Activated naive CD8-positive, alpha-beta T cell treated with anti-CD3 and anti-CD28 coated beads for 36 hours (primary cell): ENCODE measurements at regions not wholly inside any gene's neighbourhood (a gene's known extent, or its start where the extent isn't known, plus 50 kb on each side); places are given as distances from the start of the nearest gene placed in this dataset.
"Not testable (repeated sequence)": the region's sequence is repeated elsewhere in the genome, so short reads cannot be mapped to it uniquely, and the experiment has no call there.

Source experiments
- DNase-seq: peaks from one replicate; pipeline ENCODE4 v3.0.0; 2021
- H3K27ac Mint-ChIP-seq: one replicate; pipeline ENCODE4 v1.8.0; 2022; ENCODE audit warnings: mild to moderate bottlenecking, moderate library complexity, mixed read lengths
- H3K27me3 Mint-ChIP-seq: one replicate; pipeline ENCODE4 v1.8.0; 2022; ENCODE audit warnings: mild to moderate bottlenecking, mixed read lengths
- H3K36me3 Mint-ChIP-seq: one replicate; pipeline ENCODE4 v1.8.0; 2021; ENCODE audit warnings: mild to moderate bottlenecking, mixed read lengths
- H3K4me1 Mint-ChIP-seq: one replicate; pipeline ENCODE4 v1.8.0; 2021; ENCODE audit warnings: mixed read lengths
- H3K4me3 Mint-ChIP-seq: one replicate; pipeline ENCODE4 v1.8.0; 2022; ENCODE audit warnings: mild to moderate bottlenecking, moderate library complexity, mixed read lengths
- H3K9me3 Mint-ChIP-seq: one replicate; pipeline ENCODE4 v1.8.0; 2022; ENCODE audit warnings: mixed read lengths

DNA sequence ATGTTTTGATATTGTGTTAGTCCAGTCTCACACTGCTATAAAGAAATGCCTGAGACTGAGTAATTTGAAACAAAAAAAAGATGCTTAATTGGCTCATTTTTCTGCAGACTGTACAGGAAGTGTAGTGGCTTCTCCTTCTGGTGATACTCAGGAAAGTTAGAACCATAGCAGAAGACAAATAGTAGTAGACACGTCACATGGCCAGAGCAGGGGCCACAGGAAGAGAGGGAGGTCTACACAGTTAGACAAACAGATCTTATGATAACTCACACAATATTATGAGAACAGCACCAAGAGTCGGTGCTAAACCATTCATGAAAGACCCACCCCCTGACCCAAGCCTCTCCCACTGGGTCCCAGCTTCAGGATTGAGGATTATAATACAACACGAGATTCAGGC, 181.5 kb upstream of the TP53TG3D start:
- H3K27ac Mint-ChIP-seq, H3K4me3 Mint-ChIP-seq, H3K36me3 Mint-ChIP-seq, H3K27me3 Mint-ChIP-seq, DNase-seq, H3K9me3 Mint-ChIP-seq, H3K4me1 Mint-ChIP-seq: not testable (repeated sequence)

DNA sequence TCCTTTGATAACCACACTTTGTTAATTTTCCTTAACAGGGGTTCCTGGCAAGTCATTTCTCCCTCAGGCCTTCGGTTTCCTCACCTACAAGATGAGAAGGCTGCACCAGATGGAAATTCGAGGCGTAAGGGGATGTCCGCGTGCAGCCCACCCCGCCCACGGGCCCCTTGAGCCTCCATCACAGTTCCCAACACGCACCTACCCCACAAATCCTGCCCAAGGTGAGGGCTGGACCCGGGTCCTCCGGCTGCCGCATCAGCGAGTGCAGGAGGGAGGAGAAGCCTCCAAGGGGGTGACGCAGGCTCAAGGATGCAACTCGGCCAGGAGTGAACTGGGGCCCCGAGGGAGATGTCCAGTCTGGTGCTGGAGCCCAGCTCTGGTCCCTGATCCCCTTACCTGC, 169.2 kb upstream of the TP53TG3D start:
- H3K27me3 Mint-ChIP-seq, H3K36me3 Mint-ChIP-seq, H3K27ac Mint-ChIP-seq, H3K9me3 Mint-ChIP-seq, H3K4me1 Mint-ChIP-seq, DNase-seq, H3K4me3 Mint-ChIP-seq: not testable (repeated sequence)

DNA sequence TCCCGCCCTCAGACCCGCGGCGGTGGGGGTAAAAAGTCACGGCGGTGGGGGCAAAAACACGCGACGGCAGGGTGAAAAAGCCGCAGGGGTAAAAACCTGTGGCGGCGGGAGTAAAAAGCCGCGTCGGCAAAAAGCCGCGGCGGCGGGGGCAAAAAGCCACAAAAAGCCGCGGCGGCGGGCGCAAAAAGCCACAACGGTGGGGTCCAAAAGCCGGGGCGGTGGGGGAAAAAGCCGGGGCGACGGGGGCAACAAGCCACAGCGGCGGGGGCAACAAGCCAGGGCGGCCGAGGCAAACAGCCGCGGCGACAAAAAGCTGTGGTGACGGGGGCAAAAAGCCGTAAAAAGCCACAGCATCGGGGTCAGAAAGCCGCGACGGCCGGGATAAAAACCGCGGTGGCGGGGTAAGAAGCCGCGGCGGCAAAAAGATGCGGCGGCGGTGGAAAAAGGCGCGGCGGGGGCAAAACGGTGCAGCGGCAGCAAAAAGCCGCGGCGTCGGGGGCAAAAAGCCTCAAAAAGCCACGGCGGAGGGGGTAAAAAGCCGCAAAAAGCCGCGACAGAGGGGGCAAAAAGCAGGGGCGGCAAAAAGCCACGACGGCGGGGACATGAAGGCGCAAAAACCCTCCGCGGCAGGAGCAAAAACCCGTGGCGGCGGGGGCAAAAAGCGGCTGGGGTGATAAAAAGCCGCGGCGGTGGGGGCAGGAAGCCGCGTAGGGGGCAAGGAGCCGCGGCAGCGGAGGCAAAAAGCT, 168.3 kb upstream of the TP53TG3D start:
- not testable (repeated sequence) for H3K9me3 Mint-ChIP-seq, DNase-seq, H3K4me1 Mint-ChIP-seq, H3K4me3 Mint-ChIP-seq, H3K27ac Mint-ChIP-seq, H3K36me3 Mint-ChIP-seq, H3K27me3 Mint-ChIP-seq

DNA sequence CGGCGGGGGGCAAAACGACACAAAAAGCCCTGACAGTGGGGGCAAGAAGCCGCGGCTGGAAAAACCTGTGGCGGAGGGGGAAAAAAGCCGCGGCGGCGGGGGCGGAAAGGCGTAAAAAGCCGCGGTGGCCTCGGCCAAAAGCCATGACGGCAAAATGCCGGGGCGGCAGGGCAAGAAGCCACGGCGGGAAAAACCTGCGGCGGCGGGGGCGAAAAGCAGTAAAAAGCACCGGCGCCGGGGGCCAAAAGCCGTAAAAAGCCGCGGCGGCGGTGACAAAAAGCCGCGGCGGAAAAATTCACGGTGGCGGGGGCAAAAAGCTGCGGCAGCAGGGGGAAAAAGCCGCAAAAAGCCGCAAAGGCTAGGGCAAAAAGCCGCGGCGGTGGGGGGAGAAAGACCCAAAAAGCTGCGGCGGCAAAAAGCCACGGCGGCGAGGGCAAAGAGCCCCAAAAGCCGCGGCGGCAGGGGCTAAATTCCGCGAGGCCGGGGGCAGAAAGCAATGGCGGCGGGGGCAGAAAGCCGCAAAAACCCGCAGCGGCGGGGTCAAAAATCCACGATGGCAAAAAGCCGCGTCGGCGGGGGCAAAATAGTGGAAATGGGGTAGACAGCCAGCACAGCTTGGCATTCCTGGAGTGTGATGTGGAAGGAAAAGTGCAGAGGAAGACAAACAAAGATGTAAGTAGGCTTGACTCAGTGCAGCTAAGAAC, 167.5 kb upstream of the TP53TG3D start:
- H3K27me3 Mint-ChIP-seq, H3K9me3 Mint-ChIP-seq, H3K27ac Mint-ChIP-seq, H3K36me3 Mint-ChIP-seq, H3K4me1 Mint-ChIP-seq: not testable (repeated sequence)
- peak overlapping the region; percentile 25 for H3K4me3 Mint-ChIP-seq
- DNase-seq: peak; percentile 60

DNA sequence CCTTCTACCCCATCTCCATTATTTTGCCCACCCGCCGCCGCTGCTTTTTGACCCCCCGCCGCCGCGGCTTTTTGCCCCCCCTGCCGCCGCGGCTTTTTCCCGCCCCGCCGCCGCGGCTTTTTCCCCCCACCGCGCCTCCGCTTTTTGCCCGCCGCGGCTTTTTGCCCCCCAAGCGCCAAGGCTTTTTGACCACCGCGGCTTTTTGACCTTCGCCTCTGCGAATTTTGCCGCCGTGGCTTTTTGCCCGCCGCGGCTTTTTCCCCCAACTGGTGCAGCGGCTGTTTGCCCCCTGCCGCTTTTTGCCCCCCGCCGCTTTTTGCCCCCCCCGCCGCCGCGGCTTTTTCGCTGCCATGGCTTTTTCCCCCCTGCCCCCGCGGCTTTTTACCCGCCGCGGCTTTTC, 137.5 kb upstream of the TP53TG3D start:
- peaks cover 16% of the 10 kb centered on the region for H3K27me3 Mint-ChIP-seq
- not testable (repeated sequence) for H3K36me3 Mint-ChIP-seq, H3K27ac Mint-ChIP-seq, H3K4me1 Mint-ChIP-seq, DNase-seq, H3K9me3 Mint-ChIP-seq, H3K4me3 Mint-ChIP-seq

DNA sequence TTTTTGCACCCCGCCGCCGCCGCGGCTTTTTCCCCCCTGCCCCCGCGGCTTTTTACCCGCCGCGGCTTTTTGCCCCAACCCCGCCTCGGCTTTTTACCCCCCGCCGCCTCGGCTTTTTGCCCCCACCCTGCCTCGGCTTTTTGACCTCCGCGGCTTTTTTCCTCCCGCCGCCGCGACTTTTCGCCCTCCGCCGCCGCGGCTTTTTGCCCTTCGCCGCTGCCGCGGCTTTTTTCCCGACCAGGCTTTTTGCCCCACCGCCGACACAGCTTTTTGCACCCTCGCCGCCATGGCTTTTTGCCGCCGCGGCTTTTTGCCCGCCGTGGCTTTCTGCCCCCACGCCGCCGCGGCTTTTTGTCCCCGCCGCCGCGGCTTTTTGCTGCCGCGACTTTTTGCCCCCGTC, 137.0 kb upstream of the TP53TG3D start:
- H3K27ac Mint-ChIP-seq: no peak overlapping the region
- no peaks in the 10 kb centered on the region for H3K4me1 Mint-ChIP-seq
- H3K9me3 Mint-ChIP-seq: no peaks in the 10 kb centered on the region
- peak overlapping the region; percentile 61 for H3K4me3 Mint-ChIP-seq
- H3K36me3 Mint-ChIP-seq: no peaks in the 10 kb centered on the region
- DNase-seq: no peak
- peaks cover 16% of the 10 kb centered on the region for H3K27me3 Mint-ChIP-seq

DNA sequence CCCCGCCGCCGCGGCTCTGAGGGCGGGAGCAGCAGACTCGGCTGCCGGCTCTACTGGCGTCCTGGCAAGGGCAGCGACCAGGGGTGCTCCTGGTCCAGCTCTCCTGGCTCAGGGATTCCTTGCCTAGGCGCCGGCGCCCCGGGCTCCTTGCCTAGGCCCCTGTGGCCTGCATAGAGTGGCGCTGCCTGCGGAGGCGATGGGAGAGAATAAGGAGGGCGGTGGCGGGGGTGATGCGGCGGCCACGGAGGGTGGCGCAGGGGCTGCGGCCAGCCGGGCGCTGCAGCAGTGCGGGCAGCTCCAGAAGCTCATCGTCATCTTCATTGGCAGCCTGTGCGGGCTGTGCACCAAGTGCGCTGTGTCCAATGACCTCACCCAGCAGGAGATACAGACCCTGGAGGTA, 136.6 kb upstream of the TP53TG3D start:
- H3K9me3 Mint-ChIP-seq, H3K4me3 Mint-ChIP-seq, H3K36me3 Mint-ChIP-seq, DNase-seq, H3K4me1 Mint-ChIP-seq, H3K27ac Mint-ChIP-seq: not testable (repeated sequence)
- peaks cover 16% of the 10 kb centered on the region for H3K27me3 Mint-ChIP-seq

DNA sequence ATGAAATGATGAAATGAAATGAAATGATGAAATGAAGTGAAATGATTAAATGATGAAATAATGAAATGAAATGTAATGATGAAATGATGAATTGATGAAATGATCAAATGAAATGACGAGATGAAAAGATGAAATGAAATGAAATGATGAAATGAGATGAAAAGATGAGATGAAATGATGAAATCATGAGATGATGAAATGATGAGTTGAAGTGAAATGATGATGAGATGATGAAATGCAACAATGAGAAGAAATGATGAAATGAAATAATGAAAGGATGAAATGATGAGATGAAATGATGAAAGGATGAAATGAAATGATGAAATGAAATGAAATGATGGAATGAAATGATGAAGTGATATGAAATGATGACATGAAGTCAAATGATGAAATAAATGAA, 132.7 kb upstream of the TP53TG3D start:
- H3K9me3 Mint-ChIP-seq, H3K27ac Mint-ChIP-seq, H3K4me1 Mint-ChIP-seq, DNase-seq, H3K4me3 Mint-ChIP-seq, H3K36me3 Mint-ChIP-seq: not testable (repeated sequence)
- peaks cover 16% of the 10 kb centered on the region for H3K27me3 Mint-ChIP-seq

DNA sequence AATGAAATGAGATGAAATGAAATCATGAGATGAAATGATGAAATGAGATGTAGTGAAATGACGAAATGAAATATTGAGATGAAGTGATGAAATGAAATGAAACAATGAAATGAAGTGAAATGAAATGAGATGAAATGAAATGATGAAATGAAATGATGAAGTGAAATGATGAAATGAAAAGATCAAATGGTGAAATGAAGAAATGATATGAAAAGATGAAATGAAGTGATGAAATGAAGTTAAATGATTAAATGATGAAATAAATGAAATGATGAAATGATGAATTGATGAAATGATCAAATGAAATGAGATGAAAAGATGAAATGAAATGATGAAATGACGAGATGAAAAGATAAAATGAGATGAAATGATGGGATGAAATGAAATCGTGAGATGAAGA, 132.3 kb upstream of the TP53TG3D start:
- not testable (repeated sequence) for H3K4me1 Mint-ChIP-seq, H3K4me3 Mint-ChIP-seq, H3K9me3 Mint-ChIP-seq, H3K27ac Mint-ChIP-seq, H3K36me3 Mint-ChIP-seq, DNase-seq
- H3K27me3 Mint-ChIP-seq: peaks cover 15% of the 10 kb centered on the region

DNA sequence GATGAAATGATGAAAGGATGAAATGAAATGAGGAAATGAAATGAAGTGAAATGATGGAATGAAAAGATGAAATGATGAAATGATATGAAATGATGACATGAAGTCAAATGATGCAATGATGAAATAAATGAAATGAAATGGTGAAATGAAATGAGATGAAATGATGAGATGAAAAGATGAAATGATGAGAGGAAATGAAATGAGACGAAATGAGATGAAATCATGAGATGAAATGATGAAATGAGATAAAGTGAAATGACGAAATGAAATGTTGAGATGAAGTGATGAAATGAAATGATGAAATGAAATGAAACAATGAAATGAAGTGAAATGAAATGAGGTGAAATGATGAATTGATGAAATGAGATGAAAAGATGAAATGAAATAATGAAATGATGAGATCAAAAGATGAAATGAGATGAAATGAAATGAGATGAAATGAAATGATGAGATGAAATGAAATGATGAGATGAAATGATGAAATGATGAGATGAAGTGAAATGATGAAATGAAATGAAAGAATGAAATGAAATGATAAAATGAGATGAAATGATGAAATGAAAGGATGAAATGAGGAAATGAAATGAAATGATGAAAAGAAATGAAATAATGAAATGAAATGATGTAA, 131.7 kb upstream of the TP53TG3D start:
- H3K27ac Mint-ChIP-seq, H3K36me3 Mint-ChIP-seq, DNase-seq, H3K9me3 Mint-ChIP-seq, H3K4me3 Mint-ChIP-seq, H3K4me1 Mint-ChIP-seq: not testable (repeated sequence)
- H3K27me3 Mint-ChIP-seq: peaks cover 13% of the 10 kb centered on the region

DNA sequence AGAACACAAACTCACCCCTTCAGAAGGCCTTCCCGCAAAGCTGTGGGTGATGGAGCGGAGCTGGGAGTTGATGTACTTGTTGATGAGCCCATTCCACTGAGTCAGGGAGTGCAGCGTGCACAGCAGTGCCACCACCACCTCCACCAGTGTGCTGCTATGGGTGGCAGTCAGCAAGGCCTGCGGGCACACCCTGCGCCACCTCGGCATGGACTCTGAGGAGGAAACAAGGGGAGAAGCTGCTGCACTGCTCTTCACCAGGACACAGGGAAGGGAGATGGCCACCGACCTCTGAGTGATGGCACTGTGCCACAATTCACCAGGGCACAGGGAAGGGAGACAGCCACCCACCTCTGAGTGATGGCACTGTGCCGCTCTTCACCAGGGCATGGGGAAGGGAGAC, 100.7 kb upstream of the TP53TG3D start:
- not testable (repeated sequence) for H3K27me3 Mint-ChIP-seq, H3K4me3 Mint-ChIP-seq, H3K9me3 Mint-ChIP-seq, H3K27ac Mint-ChIP-seq, H3K36me3 Mint-ChIP-seq, DNase-seq, H3K4me1 Mint-ChIP-seq

DNA sequence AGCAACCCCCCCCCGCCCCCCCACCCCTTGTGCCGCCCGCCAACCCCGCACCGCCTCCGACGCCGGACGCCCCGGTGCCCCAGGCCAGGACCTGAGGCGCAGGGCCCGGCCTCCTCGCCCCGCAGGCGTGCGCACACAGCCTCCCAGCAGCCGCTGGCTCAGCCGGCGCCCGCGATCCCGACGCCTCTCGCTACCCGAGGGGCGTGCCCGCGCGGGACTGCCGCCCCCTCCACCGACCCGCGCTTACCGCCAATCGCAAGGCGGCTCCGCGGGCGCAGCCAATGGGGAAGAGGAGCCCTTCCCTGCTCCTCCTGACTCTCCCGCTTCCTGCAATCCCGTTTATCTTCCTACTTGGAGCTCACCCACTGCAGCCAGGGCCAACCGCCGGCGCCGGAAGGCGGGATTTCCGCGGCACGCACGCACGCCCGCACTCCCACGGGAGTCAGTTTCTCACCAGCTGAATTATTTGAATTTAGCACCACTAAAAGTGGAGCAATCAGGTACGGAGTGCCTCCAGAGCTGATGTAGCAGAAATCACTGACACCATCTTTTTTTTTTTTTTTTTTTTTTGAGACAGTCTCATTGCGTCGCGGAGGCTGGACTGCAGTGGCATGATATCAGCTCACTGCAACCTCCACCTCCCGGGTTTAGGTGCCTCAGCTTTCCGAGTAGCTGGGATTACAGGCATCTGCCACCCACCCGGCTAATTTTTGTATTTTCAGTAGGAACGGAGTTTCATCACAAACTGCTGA, 65.0 kb upstream of the TP53TG3D start:
- not testable (repeated sequence) for H3K9me3 Mint-ChIP-seq, DNase-seq, H3K27me3 Mint-ChIP-seq, H3K27ac Mint-ChIP-seq, H3K4me3 Mint-ChIP-seq, H3K36me3 Mint-ChIP-seq, H3K4me1 Mint-ChIP-seq

DNA sequence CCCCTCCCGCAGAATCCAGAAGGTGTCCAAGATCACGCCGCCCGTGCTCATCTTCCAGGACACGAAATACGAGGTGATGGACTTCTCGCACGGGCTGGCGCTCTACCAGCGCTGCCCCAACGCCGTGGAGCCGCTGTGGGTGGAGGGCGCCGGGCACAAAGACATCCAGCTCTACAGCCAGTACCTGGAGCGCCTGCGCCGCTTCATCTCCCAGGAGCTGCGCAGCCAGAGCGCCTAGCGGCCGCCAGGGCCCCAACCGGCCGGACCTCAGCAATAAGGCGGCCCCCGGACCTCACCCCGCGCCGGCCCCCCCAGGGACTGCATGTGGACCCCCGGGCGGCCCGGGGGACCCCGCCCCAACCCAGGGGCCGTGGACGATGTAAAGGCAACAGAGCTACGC, 50.5 kb upstream of the TP53TG3D start:
- H3K4me1 Mint-ChIP-seq, H3K27me3 Mint-ChIP-seq, DNase-seq, H3K27ac Mint-ChIP-seq, H3K9me3 Mint-ChIP-seq, H3K4me3 Mint-ChIP-seq, H3K36me3 Mint-ChIP-seq: not testable (repeated sequence)
